ENCODE measurements at regions not wholly inside any gene's neighbourhood (a gene's known extent, or its start where the extent isn't known, plus 50 kb on each side); places are given as distances from the start of the nearest gene placed in this dataset.
"Not testable (repeated sequence)": the region's sequence is repeated elsewhere in the genome, so short reads cannot be mapped to it uniquely, and the experiment has no call there.

GRCh38 chr10:29862923-29863614 is 196.3 kb downstream of the JCAD start:
- TF ChIP-seq CTCF (IDR thresholded peaks at IDR 0.05; ENCODE audit: low read depth, low read length), result no peak
- no peak overlapping the region for H3K4me3 ChIP-seq (ENCODE audit: low read depth, low read length)

- no peak overlapping the region for H3K4me3 ChIP-seq (ENCODE audit: low read depth, low read length)
- no peak for TF ChIP-seq CTCF (IDR thresholded peaks at IDR 0.05; ENCODE audit: low read depth, low read length)
These were observed 197.4 kb downstream of the JCAD start for GRCh38 chr10:29861811-29862505.

- H3K4me3 ChIP-seq (ENCODE audit: low read depth, low read length), result not testable (repeated sequence)
These were observed 198.2 kb downstream of the JCAD start for GRCh38 chr10:29861231-29861630.

- TF ChIP-seq CTCF (IDR thresholded peaks at IDR 0.05; ENCODE audit: low read depth, low read length), result no peak
- no peak overlapping the region for H3K4me3 ChIP-seq (ENCODE audit: low read depth, low read length)
These were observed 199.2 kb downstream of the JCAD start for GRCh38 chr10:29860166-29860565.

- H3K4me3 ChIP-seq (ENCODE audit: low read depth, low read length), result no peak overlapping the region
- no peak for TF ChIP-seq CTCF (IDR thresholded peaks at IDR 0.05; ENCODE audit: low read depth, low read length)
These were observed 199.8 kb downstream of the JCAD start for GRCh38 chr10:29859521-29860130.

- H3K4me3 ChIP-seq (ENCODE audit: low read depth, low read length), result no peak overlapping the region
- no peak for TF ChIP-seq CTCF (IDR thresholded peaks at IDR 0.05; ENCODE audit: low read depth, low read length)
These were observed 200.6 kb downstream of the JCAD start for GRCh38 chr10:29858702-29859267.

GRCh38 chr10:29857843-29858701 is 201.3 kb downstream of the JCAD start:
- peak; percentile 81 for TF ChIP-seq CTCF (IDR thresholded peaks at IDR 0.05; ENCODE audit: low read depth, low read length)

More at GRCh38 chr10:29857843-29858701, 201.3 kb downstream of the JCAD start:
- H3K4me3 ChIP-seq (ENCODE audit: low read depth, low read length), result no peak overlapping the region

All from WI38 (cell line).